AG04450 (cell line): ENCODE measurements at regions not wholly inside any gene's neighbourhood (a gene's known extent, or its start where the extent isn't known, plus 50 kb on each side); places are given as distances from the start of the nearest gene placed in this dataset.

ENCODE experiments used
- CTCF ChIA-PET: fragments of 300-600, 350-600 bp; formaldehyde crosslinking; extraction: SDS; loops from one replicate; lab custom pipeline; 2022; ENCODE audit warnings: antibody characterized with exemption, inconsistent platforms; lab: Charles Lee
- POLR2A ChIA-PET: fragments of 350-600 bp; formaldehyde crosslinking; extraction: SDS; loops from one replicate; lab custom pipeline; 2021; ENCODE audit warnings: antibody characterized with exemption, inconsistent platforms; lab: Yijun Ruan, JAX
- DNase-seq: peaks from one replicate; pipeline ENCODE4 v3.0.0-alpha.2; 2011; ENCODE audit warnings: low read depth, low spot score
- H3K27ac ChIP-seq: one replicate; pipeline ENCODE4 v1.5.1; 2012; ENCODE audit warnings: low read depth, low read length, control low read depth
- H3K27me3 ChIP-seq: one replicate; pipeline ENCODE4 v1.6.0; 2012; ENCODE audit warnings: low read length; ENCODE audit not compliant: control insufficient read depth, insufficient read depth
- H3K4me3 ChIP-seq: 2 replicates; pipeline ENCODE4 v1.5.1; 2011; ENCODE audit warnings: mild to moderate bottlenecking, low read depth, low read length, control low read depth
- H3K9me3 ChIP-seq: 2 replicates; pipeline ENCODE4 v1.5.1; 2012; ENCODE audit warnings: low read length; ENCODE audit not compliant: control insufficient read depth, insufficient read depth
- CTCF ChIP-seq: IDR thresholded peaks from 2 replicates; pipeline ENCODE4 v1.5.1; 2011; ENCODE audit warnings: low read depth, low read length, control low read depth, inconsistent platforms

- ChIA-PET POLR2A (no interaction called here), CTCF (interaction anchor here (0.6 kb wide), 1 partner anchor 422 kb away, joined by 3 read pairs; no protein-coding TSS in a partner anchor)
- no peak overlapping the region for H3K4me3 ChIP-seq
- DNase-seq = no peak
- H3K9me3 ChIP-seq = no peaks in the 10 kb centered on the region
- H3K27ac ChIP-seq = no peak overlapping the region
- H3K27me3 ChIP-seq = no peaks in the 10 kb centered on the region
- no peak for TF ChIP-seq CTCF
Measured at GRCh38 chr21:14773777-14774345, 227.7 kb upstream of the SAMSN1 start.

GRCh38 chr21:14771593-14771992 lies 225.5 kb upstream of the SAMSN1 start:
- TF ChIP-seq CTCF = no peak
- CTCF ChIA-PET = no interaction called here
- no peaks in the 10 kb centered on the region for H3K9me3 ChIP-seq

GRCh38 chr21:14768042-14768441 lies 221.9 kb upstream of the SAMSN1 start:
- CTCF ChIA-PET = no interaction called here
- H3K27me3 ChIP-seq = no peaks in the 10 kb centered on the region
- H3K9me3 ChIP-seq = no peaks in the 10 kb centered on the region
- no peak overlapping the region for H3K27ac ChIP-seq
- TF ChIP-seq CTCF = no peak
- H3K4me3 ChIP-seq = no peak overlapping the region
- POLR2A ChIA-PET = no interaction called here
- DNase-seq = no peak

More at GRCh38 chr21:14771593-14771992, 225.5 kb upstream of the SAMSN1 start:
- POLR2A ChIA-PET = no interaction called here
- H3K27me3 ChIP-seq = no peaks in the 10 kb centered on the region
- H3K4me3 ChIP-seq = no peak overlapping the region
- no peak for DNase-seq
- H3K27ac ChIP-seq = no peak overlapping the region

GRCh38 chr21:14767192-14767852 lies 221.2 kb upstream of the SAMSN1 start:
- Histone ChIP-seq H3K27ac (no peak overlapping the region), H3K9me3 (no peaks in the 10 kb centered on the region), H3K27me3 (no peaks in the 10 kb centered on the region), H3K4me3 (no peak overlapping the region)
- DNase-seq = no peak
- ChIA-PET CTCF (no interaction called here), POLR2A (no interaction called here)
- TF ChIP-seq CTCF = no peak

- H3K27me3 ChIP-seq = no peaks in the 10 kb centered on the region
- no peaks in the 10 kb centered on the region for H3K9me3 ChIP-seq
- DNase-seq = no peak
- no peak for TF ChIP-seq CTCF
- no peak overlapping the region for H3K27ac ChIP-seq
- H3K4me3 ChIP-seq = no peak overlapping the region
- POLR2A ChIA-PET = no interaction called here
- CTCF ChIA-PET = no interaction called here
Measured at GRCh38 chr21:14766241-14766640, 220.1 kb upstream of the SAMSN1 start.
